ENCODE measurements at regions not wholly inside any gene's neighbourhood (a gene's known extent, or its start where the extent isn't known, plus 50 kb on each side); places are given as distances from the start of the nearest gene placed in this dataset.
A peak's percentile ranks its signal among the peaks of the same experiment; 100 is the strongest.

DNA sequence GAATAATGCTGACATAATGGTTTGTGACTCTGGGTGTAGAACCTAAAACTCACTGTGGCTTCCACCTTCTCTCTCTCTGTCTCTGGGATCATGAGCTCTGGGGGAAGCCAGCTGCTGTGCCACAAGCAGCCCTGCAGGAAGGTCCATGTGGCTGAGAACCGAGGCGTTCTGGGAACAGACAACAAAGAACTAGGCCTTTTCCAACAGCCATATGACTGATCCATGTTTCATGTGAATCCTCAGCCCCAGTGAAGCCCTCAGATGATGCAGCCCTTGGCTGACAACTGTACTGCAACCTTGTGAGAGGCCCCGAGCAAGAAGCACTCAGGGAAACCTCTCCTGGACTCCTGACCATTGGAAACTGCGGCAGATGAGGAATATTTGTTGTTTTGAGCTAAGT is 56.6 kb downstream of the HLA-G start:
- H3K79me2 ChIP-seq, result no peaks in the 10 kb centered on the region
- H2AFZ ChIP-seq, result no peak overlapping the region
- TF ChIP-seq, protein P1, sequence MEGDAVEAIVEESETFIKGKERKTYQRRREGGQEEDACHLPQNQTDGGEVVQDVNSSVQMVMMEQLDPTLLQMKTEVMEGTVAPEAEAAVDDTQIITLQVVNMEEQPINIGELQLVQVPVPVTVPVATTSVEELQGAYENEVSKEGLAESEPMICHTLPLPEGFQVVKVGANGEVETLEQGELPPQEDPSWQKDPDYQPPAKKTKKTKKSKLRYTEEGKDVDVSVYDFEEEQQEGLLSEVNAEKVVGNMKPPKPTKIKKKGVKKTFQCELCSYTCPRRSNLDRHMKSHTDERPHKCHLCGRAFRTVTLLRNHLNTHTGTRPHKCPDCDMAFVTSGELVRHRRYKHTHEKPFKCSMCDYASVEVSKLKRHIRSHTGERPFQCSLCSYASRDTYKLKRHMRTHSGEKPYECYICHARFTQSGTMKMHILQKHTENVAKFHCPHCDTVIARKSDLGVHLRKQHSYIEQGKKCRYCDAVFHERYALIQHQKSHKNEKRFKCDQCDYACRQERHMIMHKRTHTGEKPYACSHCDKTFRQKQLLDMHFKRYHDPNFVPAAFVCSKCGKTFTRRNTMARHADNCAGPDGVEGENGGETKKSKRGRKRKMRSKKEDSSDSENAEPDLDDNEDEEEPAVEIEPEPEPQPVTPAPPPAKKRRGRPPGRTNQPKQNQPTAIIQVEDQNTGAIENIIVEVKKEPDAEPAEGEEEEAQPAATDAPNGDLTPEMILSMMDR (IDR thresholded peaks at IDR 0.05), result no peak
- H3K27ac ChIP-seq, result no peak overlapping the region
- H3K4me3 ChIP-seq (ENCODE audit: low read depth, low read length), result no peak overlapping the region
- no peaks in the 10 kb centered on the region for H3K27me3 ChIP-seq (ENCODE audit: control insufficient read depth, insufficient read depth, low read length)
- H3K4me1 ChIP-seq, result no peaks in the 10 kb centered on the region
- H3K9ac ChIP-seq, result no peak overlapping the region
- H3K9me3 ChIP-seq (ENCODE audit: control insufficient read depth, low read length), result no peaks in the 10 kb centered on the region
- H3K36me3 ChIP-seq (ENCODE audit: control insufficient read depth, insufficient read depth, low read length), result no peaks in the 10 kb centered on the region
- no peak overlapping the region for H3K4me2 ChIP-seq (ENCODE audit: low read length)

- no peak overlapping the region for H3K9ac ChIP-seq
- TF ChIP-seq, protein P1 (IDR thresholded peaks at IDR 0.05), result no peak
- no peaks in the 10 kb centered on the region for H3K79me2 ChIP-seq
- no peaks in the 10 kb centered on the region for H3K27me3 ChIP-seq (ENCODE audit: control insufficient read depth, insufficient read depth, low read length)
- no peaks in the 10 kb centered on the region for H3K36me3 ChIP-seq (ENCODE audit: control insufficient read depth, insufficient read depth, low read length)
- H3K4me1 ChIP-seq, result no peaks in the 10 kb centered on the region
- peak overlapping the region; percentile 98 for H2AFZ ChIP-seq
- H3K27ac ChIP-seq, result no peak overlapping the region
- no peak overlapping the region for H3K4me3 ChIP-seq (ENCODE audit: low read depth, low read length)
- no peaks in the 10 kb centered on the region for H3K9me3 ChIP-seq (ENCODE audit: control insufficient read depth, low read length)
- H3K4me2 ChIP-seq (ENCODE audit: low read length), result no peak overlapping the region
These were observed 55.6 kb upstream of the HLA-A start for GRCh38 chr6:29886701-29887100.

GRCh38 chr6:29887330-29887818 is 55.0 kb upstream of the HLA-A start:
- Histone ChIP-seq H3K4me3 (ENCODE audit: low read depth, low read length) (peak overlapping the region; percentile 87), H3K4me2 (ENCODE audit: low read length) (peak overlapping the region; percentile 90), H3K27me3 (ENCODE audit: control insufficient read depth, insufficient read depth, low read length) (no peaks in the 10 kb centered on the region), H2AFZ (peak overlapping the region; percentile 98), H3K79me2 (no peaks in the 10 kb centered on the region), H3K27ac (peak overlapping the region; percentile 79), H3K4me1 (no peaks in the 10 kb centered on the region), H3K36me3 (ENCODE audit: control insufficient read depth, insufficient read depth, low read length) (no peaks in the 10 kb centered on the region), H3K9ac (peak overlapping the region; percentile 4), H3K9me3 (ENCODE audit: control insufficient read depth, low read length) (no peaks in the 10 kb centered on the region)
- TF ChIP-seq, protein P1 (IDR thresholded peaks at IDR 0.05), result no peak

DNA sequence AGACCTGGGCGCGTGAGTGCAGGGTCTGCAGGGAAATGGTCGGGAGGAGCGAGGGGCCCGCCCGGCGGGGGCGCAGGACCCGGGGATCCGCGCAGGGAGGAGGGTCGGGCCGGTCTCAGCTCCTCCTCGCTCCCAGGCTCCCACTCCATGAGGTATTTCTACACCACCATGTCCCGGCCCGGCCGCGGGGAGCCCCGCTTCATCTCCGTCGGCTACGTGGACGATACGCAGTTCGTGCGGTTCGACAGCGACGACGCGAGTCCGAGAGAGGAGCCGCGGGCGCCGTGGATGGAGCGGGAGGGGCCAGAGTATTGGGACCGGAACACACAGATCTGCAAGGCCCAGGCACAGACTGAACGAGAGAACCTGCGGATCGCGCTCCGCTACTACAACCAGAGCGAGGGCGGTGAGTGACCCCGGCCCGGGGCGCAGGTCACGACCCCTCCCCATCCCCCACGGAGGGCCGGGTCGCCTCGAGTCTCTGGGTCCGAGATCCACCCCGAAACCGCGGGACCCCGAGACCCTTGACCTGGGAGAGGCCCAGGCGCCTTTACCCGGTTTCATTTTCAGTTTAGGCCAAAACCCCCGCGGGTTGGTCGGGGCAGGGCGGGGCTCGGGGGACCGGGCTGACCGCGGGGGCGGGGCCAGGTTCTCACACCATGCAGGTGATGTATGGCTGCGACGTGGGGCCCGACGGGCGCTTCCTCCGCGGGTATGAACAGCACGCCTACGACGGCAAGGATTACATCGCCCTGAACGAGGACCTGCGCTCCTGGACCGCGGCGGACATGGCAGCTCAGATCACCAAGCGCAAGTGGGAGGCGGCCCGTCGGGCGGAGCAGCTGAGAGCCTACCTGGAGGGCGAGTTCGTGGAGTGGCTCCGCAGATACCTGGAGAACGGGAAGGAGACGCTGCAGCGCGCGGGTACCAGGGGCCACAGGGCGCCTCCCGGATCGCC is 54.2 kb upstream of the HLA-A start:
- H3K4me1 ChIP-seq, result no peaks in the 10 kb centered on the region
- H3K27ac ChIP-seq, result peak overlapping the region; percentile 79
- H3K4me3 ChIP-seq (ENCODE audit: low read depth, low read length), result peak overlapping the region; percentile 87

More for the DNA sequence above, 54.2 kb upstream of the HLA-A start:
- TF ChIP-seq, protein P1 (IDR thresholded peaks at IDR 0.05), result no peak
- Histone ChIP-seq H3K36me3 (ENCODE audit: control insufficient read depth, insufficient read depth, low read length) (no peaks in the 10 kb centered on the region), H3K27me3 (ENCODE audit: control insufficient read depth, insufficient read depth, low read length) (no peaks in the 10 kb centered on the region), H2AFZ (peak overlapping the region; percentile 98), H3K9me3 (ENCODE audit: control insufficient read depth, low read length) (no peaks in the 10 kb centered on the region), H3K9ac (peak overlapping the region; percentile 53), H3K4me2 (ENCODE audit: low read length) (peak overlapping the region; percentile 90), H3K79me2 (no peaks in the 10 kb centered on the region)

Data from parathyroid adenoma (tissue), 2 donors.